GM23338 (cell line): ENCODE measurements at regions not wholly inside any gene's neighbourhood (a gene's known extent, or its start where the extent isn't known, plus 50 kb on each side); places are given as distances from the start of the nearest gene placed in this dataset.

Experiments used
- ATAC-seq: fragments of 200-7000 bp; cut with Tn5 transposase; 3 replicates; pipeline ENCODE4 v1.9.1; 2020
- DNase-seq: peaks from one replicate; pipeline ENCODE4 v3.0.0-alpha.2; 2015; ENCODE audit warnings: low spot score
- H2AFZ ChIP-seq: fragments of 200-600 bp; sonication (generic); 2 replicates; pipeline ENCODE4 v1.8.0; 2016; ENCODE audit warnings: antibody characterized with exemption, mild to moderate bottlenecking, moderate library complexity
- H3F3A ChIP-seq: fragments of 200-600 bp; sonication (generic); replicated peaks from 2 replicates; pipeline ENCODE4 v1.8.0; 2017; ENCODE audit warnings: antibody characterized with exemption, mixed run types, low read depth
- H3K27ac ChIP-seq: fragments of 200-600 bp; sonication (generic); 2 replicates; pipeline ENCODE4 v1.6.1; 2016; ENCODE audit warnings: low read depth
- H3K27me3 ChIP-seq: fragments of 200-600 bp; sonication (generic); 2 replicates; pipeline ENCODE4 v1.8.0; 2016; ENCODE audit warnings: mild to moderate bottlenecking, mixed run types, moderate library complexity; ENCODE audit not compliant: insufficient read depth
- H3K36me3 ChIP-seq: fragments of 200-600 bp; sonication (generic); 2 replicates; pipeline ENCODE4 v1.8.0; 2016; ENCODE audit warnings: mild to moderate bottlenecking; ENCODE audit not compliant: insufficient read depth
- H3K4me1 ChIP-seq: fragments of 200-600 bp; sonication (generic); 2 replicates; pipeline ENCODE4 v1.8.0; 2016; ENCODE audit warnings: mild to moderate bottlenecking, moderate library complexity; ENCODE audit not compliant: insufficient read depth
- H3K4me2 ChIP-seq: fragments of 200-600 bp; sonication (generic); 2 replicates; pipeline ENCODE4 v1.7.1; 2017; ENCODE audit warnings: mixed run types
- H3K4me3 ChIP-seq: fragments of 200-600 bp; sonication (generic); 2 replicates; pipeline ENCODE4 v1.6.1; 2016; ENCODE audit warnings: mixed run types
- H3K79me2 ChIP-seq: fragments of 200-600 bp; sonication (generic); replicated peaks from 2 replicates; pipeline ENCODE4 v1.8.0; 2017; ENCODE audit warnings: mild to moderate bottlenecking; ENCODE audit not compliant: insufficient read depth
- H3K9me2 ChIP-seq: fragments of 200-600 bp; sonication (generic); 2 replicates; pipeline ENCODE4 v1.8.0; 2017; ENCODE audit not compliant: insufficient read depth
- H4K20me1 ChIP-seq: fragments of 200-600 bp; sonication (generic); replicated peaks from 2 replicates; pipeline ENCODE4 v1.8.0; 2017; ENCODE audit warnings: mild to moderate bottlenecking; ENCODE audit not compliant: insufficient read depth
- H3K27ac Mint-ChIP-seq: 2 replicates; pipeline ENCODE4 v1.8.0; 2020; ENCODE audit warnings: inconsistent platforms, mild to moderate bottlenecking, moderate library complexity, mixed read lengths
- H3K27me3 Mint-ChIP-seq: 3 replicates; pipeline ENCODE4 v1.8.0; 2022; ENCODE audit warnings: low read depth, mild to moderate bottlenecking, moderate library complexity, mixed read lengths, inconsistent platforms; ENCODE audit not compliant: insufficient read depth, poor library complexity
- H3K36me3 Mint-ChIP-seq: 3 replicates; pipeline ENCODE4 v1.8.0; 2021; ENCODE audit warnings: low read depth, mild to moderate bottlenecking, inconsistent platforms, moderate library complexity, mixed read lengths
- H3K4me1 Mint-ChIP-seq: 3 replicates; pipeline ENCODE4 v1.8.0; 2020; ENCODE audit warnings: mild to moderate bottlenecking, inconsistent platforms, mixed read lengths
- H3K4me3 Mint-ChIP-seq: 3 replicates; pipeline ENCODE4 v1.8.0; 2021; ENCODE audit warnings: moderate library complexity, mild to moderate bottlenecking, inconsistent platforms, mixed read lengths
- H3K9me3 Mint-ChIP-seq: 3 replicates; pipeline ENCODE4 v1.8.0; 2020; ENCODE audit warnings: moderate library complexity, mild to moderate bottlenecking, inconsistent platforms, mixed read lengths
- CTCF ChIP-seq, 2 experiments: fragments of 200-600 bp in 1 of 2; sonication (generic) in 1 of 2; conservative IDR thresholded peaks; 2 replicates each; pipeline versions ENCODE4 v1.5.1 to v1.6.1; 2016 to 2017; ENCODE audit warnings: antibody characterized with exemption in 2 of 2, low read depth in 2 of 2, mild to moderate bottlenecking in 2 of 2, moderate library complexity in 1 of 2
- ETS1 ChIP-seq: IDR thresholded peaks from 2 replicates; pipeline ENCODE4 v1.6.1; 2016; ENCODE audit warnings: antibody characterized with exemption
- EZH2 ChIP-seq: fragments of 200-600 bp; sonication (generic); IDR thresholded peaks from one replicate; pipeline ENCODE4 v1.8.0; 2017; ENCODE audit warnings: antibody characterized with exemption, mild to moderate bottlenecking, low read depth; ENCODE audit not compliant: unreplicated experiment
- EZH2phosphoT487 ChIP-seq: fragments of 200-600 bp; sonication (generic); IDR thresholded peaks from one replicate; pipeline ENCODE4 v1.8.1; 2018; ENCODE audit warnings: antibody characterized with exemption; ENCODE audit not compliant: unreplicated experiment
- JUNB ChIP-seq: IDR thresholded peaks from one replicate; pipeline ENCODE4 v1.6.1; 2016; ENCODE audit warnings: antibody characterized with exemption; ENCODE audit not compliant: unreplicated experiment
- REST ChIP-seq: IDR thresholded peaks from one replicate; pipeline ENCODE4 v1.6.1; 2018; ENCODE audit warnings: antibody characterized with exemption; ENCODE audit not compliant: unreplicated experiment
- STAT1 ChIP-seq: IDR thresholded peaks from one replicate; pipeline ENCODE4 v1.6.1; 2016; ENCODE audit warnings: antibody characterized with exemption; ENCODE audit not compliant: unreplicated experiment
- ZNF114 ChIP-seq: fragments of 250-450 bp; sonication (Bioruptor Pico); IDR thresholded peaks from 2 replicates; pipeline ENCODE4 v1.5.0; 2020; ENCODE audit warnings: mild to moderate bottlenecking, moderate library complexity
- ZNF331 ChIP-seq: fragments of 250-450 bp; sonication (Bioruptor Pico); IDR thresholded peaks from 2 replicates; pipeline ENCODE4 v1.5.0; 2020; ENCODE audit warnings: low read depth, mild to moderate bottlenecking, moderate library complexity
- ZNF462 ChIP-seq: fragments of 250-450 bp; sonication (Bioruptor Pico); IDR thresholded peaks from 2 replicates; pipeline ENCODE4 v1.5.0; 2020; ENCODE audit warnings: mild to moderate bottlenecking, moderate library complexity

GRCh38 chr20:48298851-48299484 lies 513.7 kb upstream of the SULF2 start (continued):
- no peak for TF ChIP-seq REST
- TF ChIP-seq CTCF (conservative IDR thresholded peaks at IDR 0.05; ENCODE audit: low read depth in 2 of 2) = no peak
- TF ChIP-seq STAT1 = no peak
- TF ChIP-seq EZH2 = no peak

- Histone ChIP-seq H4K20me1 (no peaks in the 10 kb centered on the region), H3K79me2 (no peaks in the 10 kb centered on the region), H3K9me2 (peaks cover 13% of the 10 kb centered on the region; the same call in 1 of the 2 replicates), H3K4me3 (no peak overlapping the region), H2AFZ (no peak overlapping the region), H3F3A (no peaks in the 10 kb centered on the region), H3K27me3 (no peaks in the 10 kb centered on the region), H3K36me3 (no peaks in the 10 kb centered on the region), H3K4me1 (peaks cover 19% of the 10 kb centered on the region), H3K4me2 (no peak overlapping the region), H3K27ac (no peak overlapping the region)
- H3K36me3 Mint-ChIP-seq = no peaks in the 10 kb centered on the region; the same call in 2 of the 3 replicates
- peaks cover 1% of the 10 kb centered on the region for H3K27me3 Mint-ChIP-seq
- no peak overlapping the region for H3K27ac Mint-ChIP-seq
- H3K9me3 Mint-ChIP-seq = peaks cover 8% of the 10 kb centered on the region; the same call in 2 of the 3 replicates
- ATAC-seq = no peak
- no peak overlapping the region for H3K4me3 Mint-ChIP-seq
- peaks cover 22% of the 10 kb centered on the region for H3K4me1 Mint-ChIP-seq
- no peak for DNase-seq
- no peak for TF ChIP-seq ZNF114 (CRISPR knock-in tag)
- TF ChIP-seq EZH2 = no peak
- TF ChIP-seq STAT1 = no peak
- no peak for TF ChIP-seq ZNF462 (CRISPR knock-in tag)
- TF ChIP-seq EZH2phosphoT487 = no peak
- TF ChIP-seq JUNB = no peak
- TF ChIP-seq ZNF331 (CRISPR knock-in tag) = no peak
- no peak for TF ChIP-seq ETS1
Measured at GRCh38 chr20:48298433-48298832, 513.2 kb upstream of the SULF2 start.
